ENCODE measurements at regions not wholly inside any gene's neighbourhood (a gene's known extent, or its start where the extent isn't known, plus 50 kb on each side); places are given as distances from the start of the nearest gene placed in this dataset.

GRCh38 chr3:35437381-35437780, 201.9 kb upstream of the ARPP21 start:
- Histone ChIP-seq H2AFZ (ENCODE audit: low read depth, low read length) (no peak overlapping the region), H3K4me3 (ENCODE audit: insufficient read depth in 1 of 2, low read depth in 1 of 2, low read length in 2 of 2) (no peak overlapping the region)
- WGBS = 40% methylated on average over 1 of the region's 1 CpG

GRCh38 chr3:35438101-35438500, 201.2 kb upstream of the ARPP21 start:
- 80% methylated on average over 1 of the region's 1 CpG for WGBS
- no peak overlapping the region for H4K91ac ChIP-seq (ENCODE audit: low read length)
- H4K8ac ChIP-seq (ENCODE audit: low read length) = no peak overlapping the region
- no peak overlapping the region for H3K23ac ChIP-seq (ENCODE audit: low read length in 2 of 2)
- H3K36me3 ChIP-seq (ENCODE audit: control insufficient read depth in 1 of 2, insufficient read depth in 2 of 2, low read depth in 1 of 2, low read length in 2 of 2) = no peaks in the 10 kb centered on the region
- no peak overlapping the region for H3K4me3 ChIP-seq (ENCODE audit: insufficient read depth in 1 of 2, low read depth in 1 of 2, low read length in 2 of 2)
- H3K27ac ChIP-seq (ENCODE audit: low read length, poor library complexity, severe bottlenecking) = no peak overlapping the region
- H2AFZ ChIP-seq (ENCODE audit: low read depth, low read length) = no peak overlapping the region
- H3K4me1 ChIP-seq (ENCODE audit: control insufficient read depth, insufficient read depth, low read depth, low read length) = no peaks in the 10 kb centered on the region
- H3K4me2 ChIP-seq (ENCODE audit: low read length, poor library complexity, severe bottlenecking) = no peak overlapping the region
- H2AK5ac ChIP-seq (ENCODE audit: low read length, severe bottlenecking) = no peak overlapping the region
- H2BK15ac ChIP-seq (ENCODE audit: low read depth, poor library complexity, severe bottlenecking) = no peak overlapping the region
- H3K79me1 ChIP-seq (replicated peaks; ENCODE audit: low read length, poor library complexity, severe bottlenecking) = no peaks in the 10 kb centered on the region
- no peak overlapping the region for H3K4ac ChIP-seq (ENCODE audit: low read depth in 1 of 2, low read length in 2 of 2)
- peaks cover 3% of the 10 kb centered on the region for H3K9me3 ChIP-seq (ENCODE audit: control insufficient read depth, low read length)
- no peak overlapping the region for H3K9ac ChIP-seq (ENCODE audit: low read length)
- no peak overlapping the region for H2BK120ac ChIP-seq (ENCODE audit: low read depth, low read length)
- no peak for DNase-seq
- no peaks in the 10 kb centered on the region for H3K27me3 ChIP-seq (ENCODE audit: control insufficient read depth in 1 of 2, insufficient read depth in 1 of 2, low read length in 2 of 2)
- no peak overlapping the region for H3K14ac ChIP-seq (ENCODE audit: low read length in 2 of 2)
- H2BK12ac ChIP-seq (ENCODE audit: low read length in 2 of 2) = no peak overlapping the region
- H3K18ac ChIP-seq (ENCODE audit: low read depth in 1 of 2, low read length in 2 of 2) = no peak overlapping the region
- no peak overlapping the region for H2BK5ac ChIP-seq (ENCODE audit: low read depth, low read length, poor library complexity, severe bottlenecking)

More at GRCh38 chr3:35437381-35437780, 201.9 kb upstream of the ARPP21 start:
- Histone ChIP-seq H3K27ac (ENCODE audit: low read length, poor library complexity, severe bottlenecking) (no peak overlapping the region), H4K91ac (ENCODE audit: low read length) (no peak overlapping the region), H2BK12ac (ENCODE audit: low read length in 2 of 2) (no peak overlapping the region), H2BK15ac (ENCODE audit: low read depth, poor library complexity, severe bottlenecking) (no peak overlapping the region), H2AK5ac (ENCODE audit: low read length, severe bottlenecking) (no peak overlapping the region), H3K23ac (ENCODE audit: low read length in 2 of 2) (no peak overlapping the region), H3K9ac (ENCODE audit: low read length) (no peak overlapping the region), H3K9me3 (ENCODE audit: control insufficient read depth, low read length) (peaks cover 3% of the 10 kb centered on the region), H2BK5ac (ENCODE audit: low read depth, low read length, poor library complexity, severe bottlenecking) (no peak overlapping the region), H4K8ac (ENCODE audit: low read length) (no peak overlapping the region), H3K4me1 (ENCODE audit: control insufficient read depth, insufficient read depth, low read depth, low read length) (no peaks in the 10 kb centered on the region), H3K14ac (ENCODE audit: low read length in 2 of 2) (no peak overlapping the region), H3K18ac (ENCODE audit: low read depth in 1 of 2, low read length in 2 of 2) (no peak overlapping the region), H3K27me3 (ENCODE audit: control insufficient read depth in 1 of 2, insufficient read depth in 1 of 2, low read length in 2 of 2) (no peaks in the 10 kb centered on the region), H2BK120ac (ENCODE audit: low read depth, low read length) (no peak overlapping the region), H3K4me2 (ENCODE audit: low read length, poor library complexity, severe bottlenecking) (no peak overlapping the region), H3K36me3 (ENCODE audit: control insufficient read depth in 1 of 2, insufficient read depth in 2 of 2, low read depth in 1 of 2, low read length in 2 of 2) (no peaks in the 10 kb centered on the region), H3K79me1 (replicated peaks; ENCODE audit: low read length, poor library complexity, severe bottlenecking) (no peaks in the 10 kb centered on the region), H3K4ac (ENCODE audit: low read depth in 1 of 2, low read length in 2 of 2) (no peak overlapping the region)
- DNase-seq = no peak

- no peak overlapping the region for H4K8ac ChIP-seq (ENCODE audit: low read length)
- H3K9me3 ChIP-seq (ENCODE audit: control insufficient read depth, low read length) = peaks cover 3% of the 10 kb centered on the region
- no peak overlapping the region for H3K14ac ChIP-seq (ENCODE audit: low read length in 2 of 2)
- no peak overlapping the region for H3K27ac ChIP-seq (ENCODE audit: low read length, poor library complexity, severe bottlenecking)
- H3K4ac ChIP-seq (ENCODE audit: low read depth in 1 of 2, low read length in 2 of 2) = no peak overlapping the region
- WGBS = 93% methylated on average over 5 of the region's 5 CpGs
- H2BK120ac ChIP-seq (ENCODE audit: low read depth, low read length) = no peak overlapping the region
- H2AFZ ChIP-seq (ENCODE audit: low read depth, low read length) = no peak overlapping the region
- no peak overlapping the region for H2BK12ac ChIP-seq (ENCODE audit: low read length in 2 of 2)
- no peaks in the 10 kb centered on the region for H3K79me1 ChIP-seq (replicated peaks; ENCODE audit: low read length, poor library complexity, severe bottlenecking)
- no peak overlapping the region for H3K18ac ChIP-seq (ENCODE audit: low read depth in 1 of 2, low read length in 2 of 2)
- no peak overlapping the region for H4K91ac ChIP-seq (ENCODE audit: low read length)
- H3K4me2 ChIP-seq (ENCODE audit: low read length, poor library complexity, severe bottlenecking) = no peak overlapping the region
- no peaks in the 10 kb centered on the region for H3K27me3 ChIP-seq (ENCODE audit: control insufficient read depth in 1 of 2, insufficient read depth in 1 of 2, low read length in 2 of 2)
- no peak overlapping the region for H3K4me3 ChIP-seq (ENCODE audit: insufficient read depth in 1 of 2, low read depth in 1 of 2, low read length in 2 of 2)
- no peaks in the 10 kb centered on the region for H3K36me3 ChIP-seq (ENCODE audit: control insufficient read depth in 1 of 2, insufficient read depth in 2 of 2, low read depth in 1 of 2, low read length in 2 of 2)
- H2BK15ac ChIP-seq (ENCODE audit: low read depth, poor library complexity, severe bottlenecking) = no peak overlapping the region
- no peak for DNase-seq
- H3K9ac ChIP-seq (ENCODE audit: low read length) = no peak overlapping the region
- H2AK5ac ChIP-seq (ENCODE audit: low read length, severe bottlenecking) = no peak overlapping the region
- H3K23ac ChIP-seq (ENCODE audit: low read length in 2 of 2) = no peak overlapping the region
- no peaks in the 10 kb centered on the region for H3K4me1 ChIP-seq (ENCODE audit: control insufficient read depth, insufficient read depth, low read depth, low read length)
- H2BK5ac ChIP-seq (ENCODE audit: low read depth, low read length, poor library complexity, severe bottlenecking) = no peak overlapping the region
Observed at GRCh38 chr3:35439663-35440062, 199.7 kb upstream of the ARPP21 start.

- Histone ChIP-seq H3K4ac (ENCODE audit: low read depth in 1 of 2, low read length in 2 of 2) (no peak overlapping the region), H4K8ac (ENCODE audit: low read length) (no peak overlapping the region), H3K4me2 (ENCODE audit: low read length, poor library complexity, severe bottlenecking) (no peak overlapping the region), H2AK5ac (ENCODE audit: low read length, severe bottlenecking) (no peak overlapping the region), H3K79me1 (replicated peaks; ENCODE audit: low read length, poor library complexity, severe bottlenecking) (no peaks in the 10 kb centered on the region), H3K23ac (ENCODE audit: low read length in 2 of 2) (no peak overlapping the region), H3K27ac (ENCODE audit: low read length, poor library complexity, severe bottlenecking) (no peak overlapping the region), H2BK12ac (ENCODE audit: low read length in 2 of 2) (no peak overlapping the region), H2AFZ (ENCODE audit: low read depth, low read length) (no peak overlapping the region), H2BK15ac (ENCODE audit: low read depth, poor library complexity, severe bottlenecking) (no peak overlapping the region), H4K91ac (ENCODE audit: low read length) (no peak overlapping the region), H3K18ac (ENCODE audit: low read depth in 1 of 2, low read length in 2 of 2) (no peak overlapping the region), H3K4me3 (ENCODE audit: insufficient read depth in 1 of 2, low read depth in 1 of 2, low read length in 2 of 2) (no peak overlapping the region), H3K9me3 (ENCODE audit: control insufficient read depth, low read length) (peaks cover 3% of the 10 kb centered on the region), H3K14ac (ENCODE audit: low read length in 2 of 2) (no peak overlapping the region), H3K9ac (ENCODE audit: low read length) (no peak overlapping the region), H2BK120ac (ENCODE audit: low read depth, low read length) (no peak overlapping the region), H3K27me3 (ENCODE audit: control insufficient read depth in 1 of 2, insufficient read depth in 1 of 2, low read length in 2 of 2) (no peaks in the 10 kb centered on the region), H3K4me1 (ENCODE audit: control insufficient read depth, insufficient read depth, low read depth, low read length) (no peaks in the 10 kb centered on the region), H2BK5ac (ENCODE audit: low read depth, low read length, poor library complexity, severe bottlenecking) (no peak overlapping the region), H3K36me3 (ENCODE audit: control insufficient read depth in 1 of 2, insufficient read depth in 2 of 2, low read depth in 1 of 2, low read length in 2 of 2) (no peaks in the 10 kb centered on the region)
- DNase-seq = no peak
Observed at GRCh38 chr3:35440826-35441225, 198.5 kb upstream of the ARPP21 start.

All from mesenchymal stem cell (in vitro differentiated cells and primary cell).